Testis (tissue), 2 donors: ENCODE measurements at regions not wholly inside any gene's neighbourhood (a gene's known extent, or its start where the extent isn't known, plus 50 kb on each side); places are given as distances from the start of the nearest gene placed in this dataset.

Source experiments
- POLR2A ChIP-seq: fragments of 450-650 bp; IDR thresholded peaks from one replicate; pipeline ENCODE4 v1.6.1; 2017; ENCODE audit warnings: antibody characterized with exemption, mild to moderate bottlenecking, moderate library complexity
- TF ChIP-seq, protein P1 (sequence below), 3 experiments: fragments of 450-650 bp in 2 of 3; fragments of 200-600 bp in 1 of 3; sonication (generic) in 1 of 3; IDR thresholded peaks; one replicate each; pipeline ENCODE4 v1.5.1; 2016 to 2019; ENCODE audit warnings: antibody characterized with exemption in 3 of 3, mild to moderate bottlenecking in 2 of 3, moderate library complexity in 1 of 3

DNA sequence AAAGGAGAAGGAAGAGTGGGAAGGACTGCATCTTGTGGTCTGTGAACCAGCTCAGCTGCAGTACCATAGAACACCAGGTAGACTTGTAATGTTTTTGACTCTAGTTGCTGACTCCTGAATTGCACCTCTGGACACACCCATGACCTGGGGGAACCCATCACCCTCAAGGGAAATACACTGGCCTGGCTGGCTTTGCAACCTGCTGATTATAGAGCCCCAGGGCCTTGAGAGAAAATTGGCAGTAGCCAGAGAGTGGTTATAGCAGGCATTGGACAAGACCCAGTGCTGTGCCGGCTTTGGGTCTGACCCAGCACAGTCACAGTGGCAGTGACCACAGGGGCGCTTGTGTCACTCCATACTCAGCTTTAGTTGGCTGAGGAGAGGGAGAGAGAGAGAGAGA is 902.3 kb downstream of the GRID1 start:
- TF ChIP-seq, protein P1, sequence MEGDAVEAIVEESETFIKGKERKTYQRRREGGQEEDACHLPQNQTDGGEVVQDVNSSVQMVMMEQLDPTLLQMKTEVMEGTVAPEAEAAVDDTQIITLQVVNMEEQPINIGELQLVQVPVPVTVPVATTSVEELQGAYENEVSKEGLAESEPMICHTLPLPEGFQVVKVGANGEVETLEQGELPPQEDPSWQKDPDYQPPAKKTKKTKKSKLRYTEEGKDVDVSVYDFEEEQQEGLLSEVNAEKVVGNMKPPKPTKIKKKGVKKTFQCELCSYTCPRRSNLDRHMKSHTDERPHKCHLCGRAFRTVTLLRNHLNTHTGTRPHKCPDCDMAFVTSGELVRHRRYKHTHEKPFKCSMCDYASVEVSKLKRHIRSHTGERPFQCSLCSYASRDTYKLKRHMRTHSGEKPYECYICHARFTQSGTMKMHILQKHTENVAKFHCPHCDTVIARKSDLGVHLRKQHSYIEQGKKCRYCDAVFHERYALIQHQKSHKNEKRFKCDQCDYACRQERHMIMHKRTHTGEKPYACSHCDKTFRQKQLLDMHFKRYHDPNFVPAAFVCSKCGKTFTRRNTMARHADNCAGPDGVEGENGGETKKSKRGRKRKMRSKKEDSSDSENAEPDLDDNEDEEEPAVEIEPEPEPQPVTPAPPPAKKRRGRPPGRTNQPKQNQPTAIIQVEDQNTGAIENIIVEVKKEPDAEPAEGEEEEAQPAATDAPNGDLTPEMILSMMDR (IDR thresholded peaks at IDR 0.05): no peak
- no peak for TF ChIP-seq POLR2A
